ENCODE measurements at regions not wholly inside any gene's neighbourhood (a gene's known extent, or its start where the extent isn't known, plus 50 kb on each side); places are given as distances from the start of the nearest gene placed in this dataset.

- TF ChIP-seq ZFX (IDR thresholded peaks at IDR 0.05): no peak
- no peak for TF ChIP-seq CTCF (conservative IDR thresholded peaks at IDR 0.05)
Measured at GRCh38 chr5:120886351-120886860, 422.3 kb downstream of the PRR16 start.

Data from C4-2B (cell line).